Type B pancreatic cell (in vitro differentiated cells): ENCODE measurements at regions not wholly inside any gene's neighbourhood (a gene's known extent, or its start where the extent isn't known, plus 50 kb on each side); places are given as distances from the start of the nearest gene placed in this dataset.

ENCODE experiments used
- DNase-seq: peaks from one replicate; pipeline ENCODE4 v3.0.0; 2021; ENCODE audit warnings: mixed read lengths; ENCODE audit not compliant: unreplicated experiment; ENCODE audit errors: extremely low spot score
- H3K27ac Mint-ChIP-seq: 2 replicates; pipeline ENCODE4 v1.8.0; 2021; ENCODE audit warnings: mild to moderate bottlenecking, mixed read lengths
- H3K27me3 Mint-ChIP-seq: 2 replicates; pipeline ENCODE4 v1.8.0; 2021; ENCODE audit warnings: mixed read lengths
- H3K36me3 Mint-ChIP-seq: 2 replicates; pipeline ENCODE4 v1.8.0; 2021; ENCODE audit warnings: mixed read lengths
- H3K4me1 Mint-ChIP-seq: one replicate; pipeline ENCODE4 v1.8.0; 2021; ENCODE audit warnings: mixed read lengths; ENCODE audit not compliant: unreplicated experiment
- H3K4me3 Mint-ChIP-seq: 2 replicates; pipeline ENCODE4 v1.8.0; 2021; ENCODE audit warnings: mild to moderate bottlenecking, mixed read lengths
- H3K9me3 Mint-ChIP-seq: 2 replicates; pipeline ENCODE4 v1.8.0; 2021; ENCODE audit warnings: mixed read lengths
- TF ChIP-seq, protein P1 (sequence below): fragments of 200-600 bp; sonication (generic); conservative IDR thresholded peaks from 2 replicates; pipeline ENCODE4 v1.5.0; 2021; ENCODE audit warnings: antibody characterized with exemption, mild to moderate bottlenecking

DNA sequence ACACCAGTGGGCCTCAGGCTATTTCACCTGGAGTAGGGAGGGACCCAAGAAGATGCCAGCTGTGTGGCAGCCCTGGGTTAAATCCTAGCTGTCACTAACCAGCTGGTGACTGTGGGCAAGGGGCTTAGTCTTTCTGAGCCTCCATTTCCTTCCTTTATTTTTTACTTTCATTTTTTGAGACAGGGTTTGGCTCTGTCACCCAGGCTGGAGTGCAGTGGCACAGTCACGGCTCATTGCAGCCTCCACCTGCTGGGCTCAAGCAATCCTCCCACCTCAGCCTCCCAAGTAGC lies 108.0 kb upstream of the SMAD3 start:
- TF ChIP-seq, protein P1, sequence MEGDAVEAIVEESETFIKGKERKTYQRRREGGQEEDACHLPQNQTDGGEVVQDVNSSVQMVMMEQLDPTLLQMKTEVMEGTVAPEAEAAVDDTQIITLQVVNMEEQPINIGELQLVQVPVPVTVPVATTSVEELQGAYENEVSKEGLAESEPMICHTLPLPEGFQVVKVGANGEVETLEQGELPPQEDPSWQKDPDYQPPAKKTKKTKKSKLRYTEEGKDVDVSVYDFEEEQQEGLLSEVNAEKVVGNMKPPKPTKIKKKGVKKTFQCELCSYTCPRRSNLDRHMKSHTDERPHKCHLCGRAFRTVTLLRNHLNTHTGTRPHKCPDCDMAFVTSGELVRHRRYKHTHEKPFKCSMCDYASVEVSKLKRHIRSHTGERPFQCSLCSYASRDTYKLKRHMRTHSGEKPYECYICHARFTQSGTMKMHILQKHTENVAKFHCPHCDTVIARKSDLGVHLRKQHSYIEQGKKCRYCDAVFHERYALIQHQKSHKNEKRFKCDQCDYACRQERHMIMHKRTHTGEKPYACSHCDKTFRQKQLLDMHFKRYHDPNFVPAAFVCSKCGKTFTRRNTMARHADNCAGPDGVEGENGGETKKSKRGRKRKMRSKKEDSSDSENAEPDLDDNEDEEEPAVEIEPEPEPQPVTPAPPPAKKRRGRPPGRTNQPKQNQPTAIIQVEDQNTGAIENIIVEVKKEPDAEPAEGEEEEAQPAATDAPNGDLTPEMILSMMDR: no peak
- Mint-ChIP-seq H3K4me3 (no peak overlapping the region), H3K4me1 (peaks cover 14% of the 10 kb centered on the region), H3K27me3 (peaks cover 3% of the 10 kb centered on the region), H3K9me3 (peaks cover 4% of the 10 kb centered on the region), H3K36me3 (no peaks in the 10 kb centered on the region), H3K27ac (no peak overlapping the region)
- DNase-seq: no peak

DNA sequence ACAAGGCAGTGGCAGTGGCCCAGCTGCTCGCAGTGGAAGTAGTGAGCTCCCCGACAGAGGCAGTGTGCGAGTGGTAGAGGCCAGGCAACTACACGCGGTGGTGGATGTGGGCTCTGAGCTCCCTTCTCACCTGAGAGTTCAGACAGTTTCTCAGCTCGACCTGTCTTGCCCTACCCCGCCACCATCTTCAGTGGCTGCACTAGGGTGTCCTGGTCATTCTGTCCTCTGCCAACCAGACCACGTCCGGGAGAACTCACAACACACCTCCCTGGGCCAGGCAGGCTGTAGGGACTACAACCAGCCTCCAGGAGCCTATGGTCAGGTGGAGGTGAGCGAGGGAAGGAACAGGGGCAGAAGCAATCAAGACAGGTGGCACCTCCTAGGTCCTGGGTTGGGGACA lies 106.3 kb upstream of the SMAD3 start:
- TF ChIP-seq, protein P1: no peak
- no peak for DNase-seq
- peaks cover 4% of the 10 kb centered on the region for H3K9me3 Mint-ChIP-seq
- peaks cover 3% of the 10 kb centered on the region for H3K27me3 Mint-ChIP-seq
- no peaks in the 10 kb centered on the region for H3K36me3 Mint-ChIP-seq
- no peak overlapping the region for H3K27ac Mint-ChIP-seq
- no peak overlapping the region for H3K4me3 Mint-ChIP-seq
- H3K4me1 Mint-ChIP-seq: peaks cover 14% of the 10 kb centered on the region

GRCh38 chr15:66959875-66960274 lies 105.5 kb upstream of the SMAD3 start:
- Mint-ChIP-seq H3K4me1 (peaks cover 12% of the 10 kb centered on the region), H3K36me3 (no peaks in the 10 kb centered on the region), H3K27ac (no peak overlapping the region), H3K4me3 (no peak overlapping the region), H3K27me3 (peaks cover 3% of the 10 kb centered on the region), H3K9me3 (peaks cover 4% of the 10 kb centered on the region)
- DNase-seq: no peak
- TF ChIP-seq, protein P1: no peak

DNA sequence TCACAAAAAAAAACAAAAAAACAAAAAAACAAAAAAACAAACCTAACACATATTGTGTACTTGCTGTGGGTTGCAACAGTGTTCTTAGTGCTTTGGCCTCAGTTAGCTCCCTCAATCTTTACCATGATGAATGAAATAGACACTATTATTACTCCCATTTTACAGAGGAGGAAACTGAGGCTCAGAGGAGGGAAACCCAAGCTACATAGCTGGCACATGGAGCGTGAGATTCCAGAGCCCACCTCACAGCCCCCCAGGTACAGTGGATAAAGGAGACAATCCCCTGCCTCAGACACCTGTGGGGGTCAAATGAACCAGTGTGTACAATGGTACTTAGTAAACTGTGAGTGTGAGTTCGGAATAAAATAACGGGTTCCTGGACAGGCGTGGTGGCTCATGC lies 104.9 kb upstream of the SMAD3 start:
- H3K9me3 Mint-ChIP-seq: peaks cover 4% of the 10 kb centered on the region

GRCh38 chr15:66961407-66961884 lies 104.0 kb upstream of the SMAD3 start:
- TF ChIP-seq, protein P1: no peak
- DNase-seq: no peak
- Mint-ChIP-seq H3K27me3 (no peaks in the 10 kb centered on the region), H3K36me3 (no peaks in the 10 kb centered on the region), H3K4me3 (no peak overlapping the region), H3K27ac (no peak overlapping the region), H3K9me3 (no peaks in the 10 kb centered on the region), H3K4me1 (peaks cover 10% of the 10 kb centered on the region)

More for the DNA sequence above, 104.9 kb upstream of the SMAD3 start:
- Mint-ChIP-seq H3K27me3 (peaks cover 3% of the 10 kb centered on the region), H3K4me1 (peaks cover 10% of the 10 kb centered on the region), H3K27ac (no peak overlapping the region), H3K4me3 (no peak overlapping the region), H3K36me3 (no peaks in the 10 kb centered on the region)
- TF ChIP-seq, protein P1: no peak
- DNase-seq: no peak

- no peaks in the 10 kb centered on the region for H3K27me3 Mint-ChIP-seq
- TF ChIP-seq, protein P1: no peak
- peaks cover 10% of the 10 kb centered on the region for H3K4me1 Mint-ChIP-seq
- no peak overlapping the region for H3K27ac Mint-ChIP-seq
- no peak for DNase-seq
- H3K36me3 Mint-ChIP-seq: no peaks in the 10 kb centered on the region
- H3K4me3 Mint-ChIP-seq: no peak overlapping the region
- no peaks in the 10 kb centered on the region for H3K9me3 Mint-ChIP-seq
Observed at GRCh38 chr15:66961901-66962300, 103.5 kb upstream of the SMAD3 start.
